ENCODE measurements at regions not wholly inside any gene's neighbourhood (a gene's known extent, or its start where the extent isn't known, plus 50 kb on each side); places are given as distances from the start of the nearest gene placed in this dataset.

DNA sequence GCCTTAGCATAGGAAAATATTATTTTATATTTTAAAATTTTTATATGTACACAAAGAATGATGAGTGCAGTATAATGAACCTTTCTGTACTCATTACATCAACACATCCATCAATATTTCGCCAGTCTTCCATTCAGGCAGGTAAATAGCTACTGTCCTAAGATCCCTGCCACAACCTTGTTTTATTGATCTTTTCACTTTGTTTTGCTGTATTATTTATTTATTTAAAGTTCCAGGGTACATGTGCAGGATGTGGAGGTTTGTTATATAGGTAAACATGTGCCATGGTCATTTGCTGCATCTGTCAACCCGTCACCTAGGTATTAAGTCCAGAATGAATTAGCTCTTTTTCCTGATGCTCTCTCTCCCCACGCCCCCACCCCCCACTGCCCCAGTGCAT lies 64.6 kb downstream of the INHBB start:
- ChIA-PET POLR2A (no interaction called here), CTCF (no interaction called here)
- Mint-ChIP-seq H3K4me1 (no peaks in the 10 kb centered on the region), H3K9me3 (ENCODE audit: insufficient read depth) (peaks cover 3% of the 10 kb centered on the region), H3K4me3 (no peak overlapping the region), H3K27ac (no peak overlapping the region), H3K27me3 (peaks cover 20% of the 10 kb centered on the region)
- Histone ChIP-seq H3K27ac (ENCODE audit: low read length in 2 of 2) (no peak overlapping the region), H2AFZ (ENCODE audit: insufficient read depth, low read depth, low read length, poor library complexity, severe bottlenecking) (no peak overlapping the region), H3K27me3 (replicated peaks in 1 of 4; ENCODE audit: control extremely low read depth in 1 of 4, control insufficient read depth in 3 of 4, insufficient read depth in 4 of 4, low read length in 3 of 4) (peaks cover 0 to 3% (median 0%) of the 10 kb centered on the region in 4 experiments), H3K9ac (ENCODE audit: low read length) (no peak overlapping the region), H3K4me2 (replicated peaks; ENCODE audit: low read depth, low read length, poor library complexity, severe bottlenecking) (no peak overlapping the region), H3K36me3 (replicated peaks in 1 of 2; ENCODE audit: control extremely low read depth in 1 of 2, control insufficient read depth in 1 of 2, extremely low read depth in 1 of 2, insufficient read depth in 2 of 2, low read length in 1 of 2) (no peaks in the 10 kb centered on the region), H3K4me3 (ENCODE audit: control extremely low read depth in 1 of 5, extremely low read depth in 1 of 5, insufficient read depth in 1 of 5, low read depth in 2 of 5, low read length in 4 of 5) (no peak overlapping the region), H3K79me2 (ENCODE audit: control insufficient read depth, insufficient read depth, low read length) (no peaks in the 10 kb centered on the region), H3K4me1 (ENCODE audit: control insufficient read depth in 2 of 2, insufficient read depth in 2 of 2, low read length in 2 of 2) (no peaks in the 10 kb centered on the region), H3K9me3 (ENCODE audit: control extremely low read depth in 1 of 3, control insufficient read depth in 2 of 3, insufficient read depth in 1 of 3, low read length in 2 of 3) (peaks cover 1 to 9% (median 5%) of the 10 kb centered on the region in 3 donors), H4K20me1 (ENCODE audit: control insufficient read depth, insufficient read depth, low read length, poor library complexity, severe bottlenecking) (no peaks in the 10 kb centered on the region)
- intact Hi-C loops (cut with micrococcal nuclease): no loop called here
- WGBS (ENCODE audit: insufficient coverage): no CpG with 5 or more reads among the region's 3 CpGs
- no peak for DNase-seq
- TF ChIP-seq, protein P1, sequence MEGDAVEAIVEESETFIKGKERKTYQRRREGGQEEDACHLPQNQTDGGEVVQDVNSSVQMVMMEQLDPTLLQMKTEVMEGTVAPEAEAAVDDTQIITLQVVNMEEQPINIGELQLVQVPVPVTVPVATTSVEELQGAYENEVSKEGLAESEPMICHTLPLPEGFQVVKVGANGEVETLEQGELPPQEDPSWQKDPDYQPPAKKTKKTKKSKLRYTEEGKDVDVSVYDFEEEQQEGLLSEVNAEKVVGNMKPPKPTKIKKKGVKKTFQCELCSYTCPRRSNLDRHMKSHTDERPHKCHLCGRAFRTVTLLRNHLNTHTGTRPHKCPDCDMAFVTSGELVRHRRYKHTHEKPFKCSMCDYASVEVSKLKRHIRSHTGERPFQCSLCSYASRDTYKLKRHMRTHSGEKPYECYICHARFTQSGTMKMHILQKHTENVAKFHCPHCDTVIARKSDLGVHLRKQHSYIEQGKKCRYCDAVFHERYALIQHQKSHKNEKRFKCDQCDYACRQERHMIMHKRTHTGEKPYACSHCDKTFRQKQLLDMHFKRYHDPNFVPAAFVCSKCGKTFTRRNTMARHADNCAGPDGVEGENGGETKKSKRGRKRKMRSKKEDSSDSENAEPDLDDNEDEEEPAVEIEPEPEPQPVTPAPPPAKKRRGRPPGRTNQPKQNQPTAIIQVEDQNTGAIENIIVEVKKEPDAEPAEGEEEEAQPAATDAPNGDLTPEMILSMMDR (IDR thresholded peaks at IDR 0.05): no peak
- no peak for TF ChIP-seq EZH2 (IDR thresholded peaks at IDR 0.05; ENCODE audit: borderline replicate concordance, insufficient read depth, low read depth, low read length, poor library complexity, severe bottlenecking)
- no peak for ATAC-seq (ENCODE audit: low read depth)

DNA sequence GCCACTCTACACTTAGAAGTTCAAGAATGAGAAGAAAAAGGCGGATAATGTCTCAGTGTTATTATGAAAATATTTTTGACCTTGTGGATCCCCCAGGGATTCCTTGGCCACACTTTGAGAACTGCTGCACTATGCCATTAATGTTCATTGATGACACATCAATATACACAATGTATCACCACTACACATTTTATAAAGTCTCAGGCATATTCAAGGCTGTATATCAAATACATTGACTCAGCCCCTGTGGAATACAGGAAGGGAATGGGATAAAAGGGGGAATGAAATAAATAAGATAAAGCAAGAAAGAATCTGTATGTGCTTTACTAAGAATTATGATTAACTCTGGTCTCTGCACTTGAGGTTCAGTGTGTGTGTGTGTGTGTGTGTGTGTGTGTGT lies 69.1 kb downstream of the INHBB start:
- no peak overlapping the region for H3K4me3 ChIP-seq (ENCODE audit: control extremely low read depth in 1 of 5, extremely low read depth in 1 of 5, insufficient read depth in 1 of 5, low read depth in 2 of 5, low read length in 4 of 5)
- no peaks in the 10 kb centered on the region for H4K20me1 ChIP-seq (ENCODE audit: control insufficient read depth, insufficient read depth, low read length, poor library complexity, severe bottlenecking)
- Mint-ChIP-seq H3K4me1 (no peaks in the 10 kb centered on the region), H3K27me3 (peaks cover 22% of the 10 kb centered on the region), H3K27ac (no peak overlapping the region), H3K9me3 (ENCODE audit: insufficient read depth) (peaks cover 3% of the 10 kb centered on the region), H3K4me3 (no peak overlapping the region)
- peaks cover 0 to 1% (median 1%) of the 10 kb centered on the region in 3 donors for H3K9me3 ChIP-seq (ENCODE audit: control extremely low read depth in 1 of 3, control insufficient read depth in 2 of 3, insufficient read depth in 1 of 3, low read length in 2 of 3)
- no CpG with 5 or more reads among the region's 1 CpG for WGBS (ENCODE audit: insufficient coverage)
- no peak overlapping the region for H2AFZ ChIP-seq (ENCODE audit: insufficient read depth, low read depth, low read length, poor library complexity, severe bottlenecking)
- no peak overlapping the region for H3K9ac ChIP-seq (ENCODE audit: low read length)
- no peak overlapping the region for H3K4me2 ChIP-seq (replicated peaks; ENCODE audit: low read depth, low read length, poor library complexity, severe bottlenecking)
- H3K79me2 ChIP-seq (ENCODE audit: control insufficient read depth, insufficient read depth, low read length): no peaks in the 10 kb centered on the region
- H3K36me3 ChIP-seq (replicated peaks in 1 of 2; ENCODE audit: control extremely low read depth in 1 of 2, control insufficient read depth in 1 of 2, extremely low read depth in 1 of 2, insufficient read depth in 2 of 2, low read length in 1 of 2): no peaks in the 10 kb centered on the region
- intact Hi-C loops (cut with micrococcal nuclease): no loop called here
- ChIA-PET CTCF (no interaction called here), POLR2A (no interaction called here)
- TF ChIP-seq EZH2 (IDR thresholded peaks at IDR 0.05; ENCODE audit: borderline replicate concordance, insufficient read depth, low read depth, low read length, poor library complexity, severe bottlenecking): no peak
- TF ChIP-seq, protein P1 (IDR thresholded peaks at IDR 0.05): no peak
- H3K4me1 ChIP-seq (ENCODE audit: control insufficient read depth in 2 of 2, insufficient read depth in 2 of 2, low read length in 2 of 2): no peaks in the 10 kb centered on the region
- ATAC-seq (ENCODE audit: low read depth) (no peak), DNase-seq (no peak)
- no peak overlapping the region for H3K27ac ChIP-seq (ENCODE audit: low read length in 2 of 2)
- no peaks in the 10 kb centered on the region for H3K27me3 ChIP-seq (replicated peaks in 1 of 4; ENCODE audit: control extremely low read depth in 1 of 4, control insufficient read depth in 3 of 4, insufficient read depth in 4 of 4, low read length in 3 of 4)

Data from B cell (primary cell).